B cell (primary cell): ENCODE measurements at regions not wholly inside any gene's neighbourhood (a gene's known extent, or its start where the extent isn't known, plus 50 kb on each side); places are given as distances from the start of the nearest gene placed in this dataset.

Experiments
- ATAC-seq: fragments of 200-7000 bp; cut with Tn5 transposase; one replicate; pipeline ENCODE4 v1.10.0; 2021; ENCODE audit warnings: low read depth, mild to moderate bottlenecking, moderate number of reproducible peaks, moderate library complexity
- CTCF ChIA-PET: fragments of 350-600 bp; sonication (Branson Sonifier 250); formaldehyde crosslinking; loops from one replicate; lab custom pipeline; 2021; ENCODE audit warnings: antibody characterized with exemption, inconsistent platforms; lab: Charles Lee
- POLR2A ChIA-PET: fragments of 350-600 bp; sonication (Branson Sonifier 250); formaldehyde crosslinking; loops from one replicate; lab custom pipeline; 2021; ENCODE audit warnings: antibody characterized with exemption; lab: Charles Lee
- DNase-seq: peaks from one replicate; pipeline ENCODE4 v3.0.0; 2013
- H2AFZ ChIP-seq: 2 replicates; pipeline ENCODE4 v1.6.1; 2012; ENCODE audit warnings: mild to moderate bottlenecking, low read depth, low read length; ENCODE audit not compliant: insufficient read depth, poor library complexity, severe bottlenecking
- H3K27ac ChIP-seq, 2 donors: 1 replicate in 1 of 2; 2 replicates in 1 of 2; pipeline ENCODE4 v1.5.1; 2012 to 2013; ENCODE audit warnings: low read length in 2 of 2, mild to moderate bottlenecking in 2 of 2, moderate library complexity in 1 of 2
- H3K27me3 ChIP-seq, 4 experiments: fragments of 200-600 bp in 1 of 4; sonication (generic) in 1 of 4; replicated peaks in 1 of 4; 1 replicate in 2 of 4; 2 replicates in 2 of 4; pipeline versions ENCODE4 v1.6.1 to v1.7.0; 2013 to 2016; ENCODE audit warnings: low read length in 3 of 4, mild to moderate bottlenecking in 2 of 4, mixed read lengths in 1 of 4, moderate library complexity in 1 of 4; ENCODE audit not compliant: insufficient read depth in 4 of 4, control insufficient read depth in 3 of 4; ENCODE audit errors: control extremely low read depth in 1 of 4
- H3K36me3 ChIP-seq, 2 experiments: replicated peaks in 1 of 2; 1 replicate in 1 of 2; 2 replicates in 1 of 2; pipeline versions ENCODE4 v1.6.1 to v1.7.1; 2013; ENCODE audit warnings: low read length in 1 of 2; ENCODE audit not compliant: insufficient read depth in 2 of 2, control insufficient read depth in 1 of 2; ENCODE audit errors: control extremely low read depth in 1 of 2, extremely low read depth in 1 of 2
- H3K4me1 ChIP-seq, 2 donors: fragments of 200-600 bp in 1 of 2; sonication (generic) in 1 of 2; 1 replicate in 1 of 2; 2 replicates in 1 of 2; pipeline versions ENCODE4 v1.5.1 to v1.6.1; 2013 to 2017; ENCODE audit warnings: low read length in 2 of 2; ENCODE audit not compliant: control insufficient read depth in 2 of 2, insufficient read depth in 2 of 2
- H3K4me2 ChIP-seq: replicated peaks from 2 replicates; pipeline ENCODE3; 2012; ENCODE audit warnings: mild to moderate bottlenecking, low read depth, low read length; ENCODE audit not compliant: poor library complexity, severe bottlenecking
- H3K4me3 ChIP-seq, 5 experiments: fragments of 200-600 bp in 1 of 5; sonication (generic) in 1 of 5; 1 replicate in 3 of 5; 2 replicates in 2 of 5; pipeline versions ENCODE4 v1.5.1 to v1.7.0; 2011 to 2016; ENCODE audit warnings: low read length in 4 of 5, mild to moderate bottlenecking in 4 of 5, low read depth in 2 of 5, control low read depth in 1 of 5, moderate library complexity in 1 of 5; ENCODE audit not compliant: insufficient read depth in 1 of 5; ENCODE audit errors: control extremely low read depth in 1 of 5, extremely low read depth in 1 of 5
- H3K79me2 ChIP-seq: fragments of 200-600 bp; sonication (generic); one replicate; pipeline ENCODE4 v1.6.0; 2016; ENCODE audit warnings: low read length; ENCODE audit not compliant: control insufficient read depth, insufficient read depth
- H3K9ac ChIP-seq: fragments of 200-600 bp; sonication (generic); 2 replicates; pipeline ENCODE4 v1.6.1; 2017; ENCODE audit warnings: mild to moderate bottlenecking, low read length, moderate library complexity
- H3K9me3 ChIP-seq, 3 donors: one replicate each; pipeline versions ENCODE4 v1.6.1 to v1.7.1; 2013; ENCODE audit warnings: low read length in 2 of 3; ENCODE audit not compliant: control insufficient read depth in 2 of 3, insufficient read depth in 1 of 3; ENCODE audit errors: control extremely low read depth in 1 of 3
- H4K20me1 ChIP-seq: 2 replicates; pipeline ENCODE4 v1.6.0; 2012; ENCODE audit warnings: mild to moderate bottlenecking, low read length; ENCODE audit not compliant: insufficient read depth, control insufficient read depth, poor library complexity, severe bottlenecking
- H3K27ac Mint-ChIP-seq: one replicate; pipeline ENCODE4 v1.8.0; 2021; ENCODE audit warnings: mixed read lengths
- H3K27me3 Mint-ChIP-seq: one replicate; pipeline ENCODE4 v1.8.0; 2021; ENCODE audit warnings: mixed read lengths
- H3K4me1 Mint-ChIP-seq: one replicate; pipeline ENCODE4 v1.8.0; 2021; ENCODE audit warnings: mixed read lengths
- H3K4me3 Mint-ChIP-seq: one replicate; pipeline ENCODE4 v1.8.0; 2021; ENCODE audit warnings: mixed read lengths
- H3K9me3 Mint-ChIP-seq: one replicate; pipeline ENCODE4 v1.8.0; 2022; ENCODE audit warnings: mixed read lengths; ENCODE audit not compliant: insufficient read depth
- EZH2 ChIP-seq: IDR thresholded peaks from 2 replicates; pipeline ENCODE4 v1.6.1; 2012; ENCODE audit warnings: borderline replicate concordance, low read depth, mild to moderate bottlenecking, moderate library complexity, low read length; ENCODE audit not compliant: insufficient read depth, poor library complexity, severe bottlenecking
- WGBS: methylation state at CpG from one replicate; pipeline ENCODE4 v1.1.5; 2013; ENCODE audit warnings: missing lambda C conversion rate; ENCODE audit not compliant: insufficient coverage; 5-methylcytosine and 5-hydroxymethylcytosine counted together
- intact Hi-C: fragments of 100-400 bp; cut with micrococcal nuclease; formaldehyde crosslinking; loops from one replicate; pipeline ENCODE4 v1.10.0; 2022
- TF ChIP-seq, protein P1 (sequence below): fragments of 200-600 bp; IDR thresholded peaks from one replicate; pipeline ENCODE4 v1.8.0; 2022; ENCODE audit warnings: antibody characterized with exemption, mild to moderate bottlenecking

DNA sequence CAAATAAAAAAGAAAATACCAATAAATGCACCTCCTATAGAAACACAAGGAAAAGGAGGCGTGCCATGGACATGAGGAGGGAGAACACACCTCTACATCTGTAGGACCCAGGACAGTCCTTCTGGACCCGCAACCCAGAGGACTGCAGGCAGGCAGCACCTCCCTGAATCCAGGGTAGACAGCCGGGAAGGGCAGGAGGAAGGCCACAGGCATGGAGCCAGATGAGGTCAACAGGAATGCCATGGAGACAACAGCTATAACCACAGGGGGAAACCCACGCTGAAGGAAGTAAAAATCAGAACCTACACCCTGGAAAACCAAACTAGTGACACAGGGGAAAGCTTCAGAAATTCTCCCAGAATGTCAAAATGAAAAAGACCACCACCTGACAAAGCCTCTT, 248.8 kb upstream of the NSMCE3 start:
- no peaks in the 10 kb centered on the region for H3K4me1 Mint-ChIP-seq
- Histone ChIP-seq H3K27me3 (no peaks in the 10 kb centered on the region), H3K4me1 (no peaks in the 10 kb centered on the region), H3K9ac (no peak overlapping the region), H3K79me2 (no peaks in the 10 kb centered on the region), H3K4me3 (no peak overlapping the region), H3K9me3 (peaks cover 2 to 10% (median 6%) of the 10 kb centered on the region in 3 donors), H4K20me1 (no peaks in the 10 kb centered on the region), H3K4me2 (no peak overlapping the region), H2AFZ (no peak overlapping the region), H3K36me3 (no peaks in the 10 kb centered on the region), H3K27ac (no peak overlapping the region)
- intact Hi-C loops, result no loop called here
- H3K9me3 Mint-ChIP-seq, result peaks cover 14% of the 10 kb centered on the region
- H3K4me3 Mint-ChIP-seq, result no peak overlapping the region
- peaks cover 6% of the 10 kb centered on the region for H3K27me3 Mint-ChIP-seq
- ChIA-PET CTCF (no interaction called here), POLR2A (no interaction called here)
- WGBS, result 58% methylated on average over 3 of the region's 4 CpGs
- DNase-seq (no peak), ATAC-seq (no peak)
- H3K27ac Mint-ChIP-seq, result no peak overlapping the region
- TF ChIP-seq, protein P1, sequence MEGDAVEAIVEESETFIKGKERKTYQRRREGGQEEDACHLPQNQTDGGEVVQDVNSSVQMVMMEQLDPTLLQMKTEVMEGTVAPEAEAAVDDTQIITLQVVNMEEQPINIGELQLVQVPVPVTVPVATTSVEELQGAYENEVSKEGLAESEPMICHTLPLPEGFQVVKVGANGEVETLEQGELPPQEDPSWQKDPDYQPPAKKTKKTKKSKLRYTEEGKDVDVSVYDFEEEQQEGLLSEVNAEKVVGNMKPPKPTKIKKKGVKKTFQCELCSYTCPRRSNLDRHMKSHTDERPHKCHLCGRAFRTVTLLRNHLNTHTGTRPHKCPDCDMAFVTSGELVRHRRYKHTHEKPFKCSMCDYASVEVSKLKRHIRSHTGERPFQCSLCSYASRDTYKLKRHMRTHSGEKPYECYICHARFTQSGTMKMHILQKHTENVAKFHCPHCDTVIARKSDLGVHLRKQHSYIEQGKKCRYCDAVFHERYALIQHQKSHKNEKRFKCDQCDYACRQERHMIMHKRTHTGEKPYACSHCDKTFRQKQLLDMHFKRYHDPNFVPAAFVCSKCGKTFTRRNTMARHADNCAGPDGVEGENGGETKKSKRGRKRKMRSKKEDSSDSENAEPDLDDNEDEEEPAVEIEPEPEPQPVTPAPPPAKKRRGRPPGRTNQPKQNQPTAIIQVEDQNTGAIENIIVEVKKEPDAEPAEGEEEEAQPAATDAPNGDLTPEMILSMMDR, result no peak
- no peak for TF ChIP-seq EZH2

DNA sequence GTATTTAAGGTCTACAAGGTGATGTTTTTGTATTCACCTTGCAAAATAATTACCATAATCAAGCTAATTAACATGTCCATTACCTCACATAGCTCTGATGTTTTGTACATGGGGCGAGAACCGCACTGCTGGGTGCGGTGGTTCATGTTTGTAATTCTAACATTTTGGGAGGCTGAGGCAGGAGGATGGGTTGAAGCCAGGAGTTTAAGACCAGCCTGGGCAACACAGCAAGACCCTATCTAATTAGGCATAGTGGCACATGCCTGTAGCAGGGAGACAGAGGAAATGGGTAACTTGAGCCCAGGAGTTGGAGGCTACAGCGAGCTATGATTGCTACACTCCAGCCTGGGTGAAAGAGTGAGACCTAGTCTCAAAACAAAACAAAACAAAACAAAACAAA, 248.2 kb upstream of the NSMCE3 start:
- Histone ChIP-seq H3K4me1 (no peaks in the 10 kb centered on the region), H4K20me1 (no peaks in the 10 kb centered on the region), H3K27ac (no peak overlapping the region), H3K4me3 (no peak overlapping the region), H3K36me3 (no peaks in the 10 kb centered on the region), H3K27me3 (no peaks in the 10 kb centered on the region), H3K79me2 (no peaks in the 10 kb centered on the region), H3K9me3 (peaks cover 2 to 10% (median 6%) of the 10 kb centered on the region in 3 donors), H3K4me2 (no peak overlapping the region), H2AFZ (no peak overlapping the region), H3K9ac (no peak overlapping the region)
- H3K9me3 Mint-ChIP-seq, result peaks cover 14% of the 10 kb centered on the region
- ChIA-PET CTCF (no interaction called here), POLR2A (no interaction called here)
- ATAC-seq (no peak), DNase-seq (no peak)
- intact Hi-C loops, result no loop called here
- no peak overlapping the region for H3K4me3 Mint-ChIP-seq
- 100% methylated on average over 1 of the region's 4 CpGs for WGBS
- no peak overlapping the region for H3K27ac Mint-ChIP-seq
- TF ChIP-seq EZH2, result no peak
- TF ChIP-seq, protein P1, result no peak
- H3K4me1 Mint-ChIP-seq, result no peaks in the 10 kb centered on the region
- H3K27me3 Mint-ChIP-seq, result peaks cover 6% of the 10 kb centered on the region
